GM21825 (cell line): ENCODE measurements at regions not wholly inside any gene's neighbourhood (a gene's known extent, or its start where the extent isn't known, plus 50 kb on each side); places are given as distances from the start of the nearest gene placed in this dataset.

Experiments used
- ATAC-seq: cut with Tn5 transposase; IDR thresholded peaks from one replicate; pipeline ENCODE4 v1.9.1; 2021; ENCODE audit warnings: mild to moderate bottlenecking, moderate library complexity; ENCODE audit not compliant: unreplicated experiment

DNA sequence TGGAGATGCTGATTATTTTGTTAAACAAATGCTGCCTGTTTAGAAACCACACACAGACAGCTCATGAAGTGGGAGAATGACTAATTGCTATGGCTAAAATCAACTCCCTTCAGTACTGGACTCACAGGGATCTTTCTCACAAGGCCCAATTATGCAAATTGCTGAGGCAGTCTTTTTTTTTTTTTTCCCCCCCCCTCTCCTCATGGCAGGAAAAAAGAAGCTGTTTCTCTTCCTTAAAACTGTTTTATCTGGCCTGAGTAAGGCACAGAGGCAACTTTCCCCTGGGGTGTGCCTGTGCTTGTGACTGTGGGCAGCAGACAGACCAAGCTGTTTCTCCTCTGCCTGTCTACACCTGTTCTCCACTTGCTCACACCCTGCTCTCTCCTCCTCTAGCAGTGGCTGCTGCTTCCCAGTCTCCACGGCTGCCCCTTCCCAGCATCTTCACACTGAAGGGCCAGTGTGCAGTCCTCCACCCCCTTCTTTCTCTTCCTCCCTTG is 65.4 kb upstream of the STEAP1B start:
- ATAC-seq, result peak; percentile 35

DNA sequence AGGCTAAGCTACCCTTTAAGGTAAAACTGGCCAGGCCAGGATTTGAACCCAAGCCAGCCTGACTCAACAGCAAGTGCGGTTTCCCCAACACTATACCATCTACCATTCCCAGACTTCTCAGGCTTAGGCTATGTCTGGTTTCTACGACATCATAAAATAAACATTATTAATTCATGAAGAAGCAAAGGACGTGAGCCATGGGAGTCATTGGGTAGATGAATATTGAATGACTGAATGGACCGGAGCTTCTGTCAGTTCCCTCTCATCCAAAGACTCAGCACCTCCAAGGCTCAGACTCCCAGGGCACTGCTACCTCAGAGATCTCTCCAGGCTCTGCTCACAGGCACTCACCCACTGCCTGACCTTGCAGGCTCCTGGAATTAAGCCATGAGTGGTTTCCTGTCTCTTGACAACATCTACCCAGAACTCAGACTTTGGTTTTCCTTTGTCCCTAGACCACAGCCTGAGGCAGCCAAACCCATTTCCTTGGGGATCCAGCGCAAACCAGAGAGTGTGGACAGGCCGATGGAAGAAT is 64.6 kb upstream of the STEAP1B start:
- no peak for ATAC-seq

DNA sequence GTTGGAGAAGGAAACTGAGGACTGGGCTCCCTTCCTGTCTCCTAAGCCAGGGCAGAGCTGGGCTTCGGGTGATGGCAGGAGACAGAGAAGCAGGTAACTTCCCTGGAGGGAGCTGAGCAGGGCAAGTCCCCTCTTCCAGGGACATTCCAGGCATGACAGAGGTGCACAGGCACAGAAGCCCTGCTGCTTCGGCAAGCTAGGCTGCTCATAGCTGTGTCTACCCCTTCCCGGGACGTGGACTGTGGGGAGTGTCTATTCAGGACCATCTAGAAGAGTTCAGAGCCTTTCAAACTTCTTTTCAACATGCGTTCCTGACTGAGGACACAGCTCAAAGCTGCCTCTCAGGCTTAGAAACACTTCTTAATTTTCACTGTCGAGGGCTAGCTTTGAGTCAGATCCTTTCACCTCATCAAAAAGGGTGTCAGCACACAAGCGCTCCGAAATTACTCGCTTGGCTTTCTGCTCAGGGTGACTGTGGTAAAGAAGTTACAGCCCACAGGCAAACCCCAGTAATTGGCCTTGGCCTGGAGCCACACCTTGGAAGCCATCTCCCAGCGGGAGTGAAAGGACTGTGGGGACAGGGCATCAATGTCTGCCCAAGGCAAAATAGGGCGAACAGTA is 63.7 kb upstream of the STEAP1B start:
- peak; percentile 27 for ATAC-seq

DNA sequence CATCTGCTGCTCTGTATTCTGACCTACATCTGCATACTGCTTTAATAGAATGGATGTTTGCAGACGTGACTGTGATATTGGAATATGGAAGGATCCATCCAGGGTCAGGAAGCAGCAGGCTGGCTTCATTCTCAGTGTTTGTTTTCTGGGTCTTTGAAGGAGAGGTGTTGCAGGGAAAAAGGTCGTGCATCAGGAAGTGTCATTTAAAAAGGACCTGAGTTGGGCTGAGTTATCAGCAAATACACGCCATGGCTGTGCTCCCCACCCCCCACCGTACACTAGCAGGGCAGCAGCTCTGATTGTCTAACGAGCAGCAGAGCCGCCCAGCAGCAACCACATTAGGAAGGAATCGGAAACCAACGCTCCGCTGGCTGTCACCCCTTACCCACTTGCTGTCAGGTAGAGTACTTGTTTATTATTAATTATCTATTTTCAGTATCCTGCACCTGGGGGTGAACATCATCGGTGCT is 63.1 kb upstream of the STEAP1B start:
- peak; percentile 31 for ATAC-seq

DNA sequence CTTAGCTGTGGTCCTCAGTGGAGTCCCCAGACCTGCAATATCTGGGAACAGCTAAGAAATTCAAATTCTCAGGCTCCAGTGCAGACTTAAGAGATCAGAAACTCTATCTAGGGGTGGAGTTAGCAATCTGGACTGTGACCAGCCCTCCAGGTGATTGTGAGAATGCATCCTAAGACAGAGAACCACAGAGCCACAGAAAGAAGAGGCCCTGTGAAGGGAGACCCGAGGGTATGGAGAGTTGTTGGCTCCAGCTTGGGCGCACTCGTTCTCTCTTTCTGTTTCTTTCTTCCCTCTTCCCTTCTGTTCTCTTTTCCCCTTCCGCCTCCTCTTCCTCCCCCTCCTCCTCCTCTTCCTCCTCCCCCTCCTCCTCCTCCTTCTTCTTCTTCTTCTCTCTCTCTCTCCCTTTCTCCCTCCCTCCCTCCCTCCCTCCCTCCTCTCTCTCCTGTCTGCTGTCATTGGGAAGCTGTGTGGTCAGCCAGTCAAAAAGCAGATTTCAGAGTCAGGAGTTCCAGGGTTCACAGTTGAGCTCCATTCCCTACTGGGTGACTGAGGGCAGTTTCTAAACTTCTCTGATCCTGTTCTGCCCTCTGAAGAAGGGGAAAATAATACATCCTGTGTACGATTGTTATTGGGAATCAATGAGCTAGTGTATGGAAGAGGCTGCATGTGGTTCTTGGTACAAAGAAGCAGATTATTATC is 62.1 kb upstream of the STEAP1B start:
- ATAC-seq, result no peak

DNA sequence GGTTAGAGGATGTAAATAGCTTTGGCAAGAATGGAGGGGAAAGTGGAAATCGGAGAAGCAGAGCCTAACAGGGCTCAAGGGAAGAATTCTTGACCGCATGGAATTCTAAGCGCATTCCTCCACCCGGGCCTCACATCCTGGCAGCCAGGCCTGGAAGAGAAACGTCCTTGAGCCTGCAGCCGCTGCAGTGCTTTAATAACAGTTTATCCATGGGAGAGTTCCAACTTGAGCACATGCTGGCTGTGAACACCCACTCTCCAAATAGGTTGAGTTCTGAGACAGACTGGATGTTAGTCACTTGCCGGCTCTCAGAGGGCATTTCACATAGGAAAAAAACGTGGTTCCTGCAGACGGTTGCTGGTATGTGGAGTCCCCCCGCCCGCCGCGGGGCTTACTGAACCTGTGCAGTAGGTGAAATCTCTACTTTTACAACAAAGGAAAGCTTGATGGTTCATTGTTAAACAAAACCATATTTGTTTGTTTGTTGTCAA is 61.4 kb upstream of the STEAP1B start:
- ATAC-seq, result no peak

DNA sequence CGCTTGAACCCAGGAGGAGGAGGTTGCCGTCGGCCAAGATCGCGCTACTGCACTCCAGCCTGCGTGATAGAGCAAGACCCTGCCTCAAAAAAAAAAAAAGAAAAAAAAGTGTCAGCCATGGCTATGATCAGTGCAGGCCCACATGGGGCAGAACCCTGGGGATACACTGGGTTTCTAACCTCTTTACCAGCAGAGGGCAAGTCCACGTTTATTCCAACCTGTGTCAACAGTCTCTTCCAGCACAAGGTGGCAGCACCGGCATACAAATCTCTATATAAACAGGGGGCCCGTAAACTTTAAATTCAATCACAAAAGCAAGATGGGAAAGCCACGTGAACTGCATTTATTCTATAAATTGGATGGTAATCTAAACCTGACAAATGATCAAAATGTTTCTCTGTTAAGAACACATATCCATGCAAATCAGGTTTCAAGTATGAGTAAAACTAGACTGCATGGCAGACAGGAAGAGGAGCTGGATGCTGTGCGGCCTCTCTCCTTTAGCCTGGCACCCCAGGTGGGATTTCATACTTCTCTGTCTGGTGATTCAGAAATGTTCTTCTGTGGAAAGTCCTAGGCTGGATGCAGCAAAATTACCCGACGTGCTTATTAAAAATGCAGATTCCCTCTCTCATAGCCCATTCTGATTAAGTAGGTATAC is 60.0 kb upstream of the STEAP1B start:
- ATAC-seq, result peak; percentile 35

DNA sequence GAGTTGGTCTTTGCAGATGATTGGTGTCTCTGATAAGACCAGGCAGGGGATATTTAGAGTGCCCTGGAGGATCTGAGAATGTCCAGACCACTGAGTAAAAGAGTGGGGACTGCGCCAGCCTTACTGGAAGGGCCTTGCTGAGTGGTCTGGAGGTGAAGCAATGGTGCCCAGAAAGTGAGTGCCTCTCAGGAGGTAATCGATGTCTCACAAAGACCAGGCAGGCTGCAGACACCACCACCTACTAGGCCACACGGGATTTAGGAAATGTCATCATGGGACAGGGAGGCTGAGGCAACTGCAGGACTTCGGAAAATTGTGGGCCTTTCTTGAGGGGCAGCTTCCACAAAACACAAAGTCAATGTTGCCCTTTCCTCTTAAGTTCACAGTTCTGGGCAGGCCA is 57.2 kb upstream of the STEAP1B start:
- ATAC-seq, result no peak

DNA sequence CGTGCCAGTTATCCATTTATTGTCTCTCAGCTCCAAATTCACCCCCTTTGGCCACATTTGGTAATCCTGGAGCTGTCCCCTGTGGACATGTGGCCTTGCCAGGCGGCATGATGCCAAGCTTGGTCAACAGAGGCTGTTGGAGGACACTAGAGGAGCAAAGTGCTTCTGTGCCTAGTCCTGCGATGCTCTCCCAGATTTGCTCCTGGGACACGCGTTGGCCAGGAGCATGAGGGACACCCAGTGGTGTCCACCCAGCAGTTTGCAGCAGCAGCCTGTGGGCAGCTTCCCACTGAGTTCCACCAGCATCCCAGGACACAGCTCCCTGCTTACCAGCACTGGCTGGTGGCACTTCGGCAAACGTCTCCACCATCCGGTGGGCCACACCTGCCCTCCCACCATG is 55.5 kb upstream of the STEAP1B start:
- ATAC-seq, result no peak

DNA sequence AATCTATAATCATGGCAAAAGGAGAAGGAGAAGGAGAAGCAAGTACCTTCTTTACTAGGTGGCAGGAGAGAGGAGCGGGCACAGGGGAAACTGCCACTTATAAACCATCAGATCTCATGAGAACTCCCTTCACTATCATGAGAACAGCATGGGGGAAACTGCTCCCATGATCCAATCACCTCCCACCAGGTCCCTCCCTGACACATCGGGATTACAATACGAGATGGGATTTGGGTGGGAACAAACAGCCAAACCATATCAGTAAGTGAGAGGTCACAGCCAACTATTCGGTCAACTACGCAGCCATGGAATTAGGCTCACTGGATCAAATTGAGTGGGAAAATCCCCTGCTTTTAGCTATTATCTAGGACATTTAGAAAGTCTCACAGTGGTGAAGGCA is 54.2 kb upstream of the STEAP1B start:
- no peak for ATAC-seq

DNA sequence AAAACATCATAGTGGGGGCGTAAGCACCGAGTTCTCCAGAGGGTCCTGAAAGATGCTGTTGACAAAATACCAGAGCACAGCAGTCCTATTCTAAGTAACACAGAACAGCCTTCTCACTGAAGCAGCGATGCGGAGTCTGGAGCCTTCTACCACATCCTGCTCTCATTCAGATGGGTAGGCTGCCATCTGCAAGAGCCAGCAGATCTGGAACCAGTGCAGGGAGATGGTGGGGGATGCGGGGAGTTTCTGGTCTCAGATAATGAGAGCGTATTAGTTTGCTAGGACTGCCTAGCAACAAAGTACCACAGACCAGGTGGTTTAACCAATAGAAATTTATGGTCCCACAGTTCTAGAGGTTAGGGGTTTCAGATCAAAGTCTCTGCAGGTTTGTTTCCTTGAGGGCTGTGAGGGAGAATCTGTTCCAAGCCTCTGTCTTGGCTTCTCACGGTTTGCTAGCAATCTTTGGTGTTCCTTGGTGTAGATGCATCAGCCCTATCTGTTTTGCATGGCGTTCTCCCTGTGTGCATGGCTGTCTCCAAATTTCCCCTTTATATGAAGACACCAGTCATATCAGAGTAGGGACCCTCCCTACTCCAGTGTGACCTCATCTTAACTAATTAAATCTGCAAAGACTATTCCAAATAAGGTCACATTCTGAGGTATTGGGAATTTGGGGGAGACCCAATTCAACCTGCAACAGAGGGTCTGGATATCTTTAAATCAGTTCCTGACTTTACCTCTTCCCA is 52.0 kb upstream of the STEAP1B start:
- ATAC-seq, result peak; percentile 73

DNA sequence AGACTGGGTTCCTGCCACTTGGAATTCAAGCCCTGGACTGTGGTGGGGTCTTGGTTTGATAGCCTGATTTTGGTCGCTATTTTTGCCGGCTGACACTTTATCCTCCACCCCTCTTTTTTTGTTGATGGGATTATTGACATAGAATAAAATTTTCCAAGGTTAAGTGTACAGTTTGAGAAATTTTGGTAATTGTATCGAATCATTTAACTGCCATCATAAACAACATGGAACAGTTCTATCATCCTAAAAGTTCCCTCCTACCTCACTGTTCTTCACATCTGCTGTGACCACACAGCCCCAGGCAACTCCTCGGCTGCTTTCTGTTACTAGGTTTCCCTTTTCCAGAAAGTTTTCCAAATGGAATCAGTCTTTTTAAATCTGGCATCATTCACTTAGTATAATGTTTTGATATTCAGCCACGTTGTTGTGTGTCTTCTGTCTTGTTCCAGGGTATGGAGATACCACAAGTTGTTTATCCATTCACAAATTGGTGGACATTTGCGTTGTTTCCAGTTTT is 50.6 kb upstream of the STEAP1B start:
- ATAC-seq, result no peak

DNA sequence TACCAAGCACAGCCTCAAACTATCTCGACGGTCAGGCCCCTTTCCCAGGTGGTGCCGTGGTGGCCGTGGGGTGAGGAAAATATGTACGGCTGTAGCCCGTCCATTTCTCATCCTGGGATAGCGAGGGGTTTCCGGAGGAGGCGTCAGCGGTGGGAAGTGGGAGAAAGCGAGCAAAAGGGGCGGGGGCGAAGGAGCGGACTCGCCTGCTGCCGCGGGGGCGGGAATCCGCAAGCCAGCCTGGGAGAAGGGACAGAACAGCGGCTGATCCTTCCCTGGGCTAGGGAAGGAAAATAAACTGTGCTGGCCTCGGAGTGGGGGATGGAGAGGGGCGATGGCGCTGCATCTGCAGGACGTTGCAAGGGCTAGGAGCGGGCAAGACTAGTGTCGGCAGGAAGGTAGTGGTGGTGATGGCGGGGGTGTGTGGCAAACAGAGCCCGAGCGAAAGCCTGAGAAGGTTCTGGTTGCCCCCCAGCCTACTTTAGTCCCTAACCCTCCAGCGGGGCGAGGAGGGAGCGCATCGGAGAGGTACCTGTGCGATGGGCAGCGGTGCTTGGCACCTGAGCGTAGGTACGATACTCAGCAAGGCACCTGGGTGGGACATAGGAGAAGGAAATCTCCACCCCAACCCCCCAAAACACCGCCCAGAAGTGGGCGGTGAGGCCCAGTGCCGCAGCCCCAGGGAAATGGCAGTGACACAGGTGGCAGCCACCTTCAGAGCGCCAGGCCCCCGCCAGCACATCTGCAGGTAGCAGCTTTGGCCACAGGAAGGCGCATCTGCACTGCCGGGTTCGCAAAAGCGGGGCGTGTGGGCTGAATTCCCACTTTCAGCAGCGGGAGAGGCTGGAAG is 49.9 kb upstream of the STEAP1B start:
- ATAC-seq, result no peak
